ENCODE measurements at regions not wholly inside any gene's neighbourhood (a gene's known extent, or its start where the extent isn't known, plus 50 kb on each side); places are given as distances from the start of the nearest gene placed in this dataset.

- TF ChIP-seq YY1 (IDR thresholded peaks at IDR 0.05; ENCODE audit: insufficient read depth, insufficient read length) (no peak), ZNF274 (IDR thresholded peaks at IDR 0.05; ENCODE audit: low read depth, low read length) (no peak)
Measured at GRCh38 chr13:63704521-63704920, 2288.9 kb upstream of the PCDH20 start.
